ENCODE measurements at regions not wholly inside any gene's neighbourhood (a gene's known extent, or its start where the extent isn't known, plus 50 kb on each side); places are given as distances from the start of the nearest gene placed in this dataset.

DNA sequence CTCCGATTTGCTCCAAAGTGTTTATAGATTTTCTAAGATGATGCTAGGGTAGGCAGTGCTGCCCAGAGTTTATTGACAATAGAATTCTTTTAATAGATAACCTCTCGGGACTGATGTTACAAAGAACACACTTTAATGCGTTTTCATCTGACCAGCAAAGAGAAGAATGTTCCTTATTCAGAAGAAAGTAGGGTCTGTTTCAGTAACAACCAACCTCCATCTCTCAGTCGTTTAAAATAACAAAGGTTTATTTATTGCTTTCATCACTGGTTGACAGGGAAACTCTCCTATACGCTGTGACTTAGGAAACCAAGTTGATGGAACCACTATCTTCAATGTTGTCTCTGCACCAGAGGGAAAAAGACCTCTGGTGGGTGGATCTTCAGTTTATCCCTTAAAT lies 55.1 kb upstream of the PAPPA start:
- no peak for DNase-seq (ENCODE audit: low read depth)
- no peak for TF ChIP-seq CTCF (IDR thresholded peaks at IDR 0.05; ENCODE audit: control insufficient read depth, insufficient read depth, low read depth, low read length, missing control alignments)
- no peak overlapping the region for H3K4me3 ChIP-seq (ENCODE audit: control insufficient read depth, low read depth, low read length)

- no peak for TF ChIP-seq CTCF (IDR thresholded peaks at IDR 0.05; ENCODE audit: control insufficient read depth, insufficient read depth, low read depth, low read length, missing control alignments)
- no peak for DNase-seq (ENCODE audit: low read depth)
- H3K4me3 ChIP-seq (ENCODE audit: control insufficient read depth, low read depth, low read length) = no peak overlapping the region
Observed at GRCh38 chr9:116099821-116100220, 53.8 kb upstream of the PAPPA start.

- DNase-seq (ENCODE audit: low read depth) = no peak
Observed at GRCh38 chr9:116100711-116101121, 52.9 kb upstream of the PAPPA start.

GRCh38 chr9:116101516-116101915 lies 52.1 kb upstream of the PAPPA start:
- TF ChIP-seq CTCF (IDR thresholded peaks at IDR 0.05; ENCODE audit: control insufficient read depth, insufficient read depth, low read depth, low read length, missing control alignments) = no peak
- DNase-seq (ENCODE audit: low read depth) = no peak
- no peak overlapping the region for H3K4me3 ChIP-seq (ENCODE audit: control insufficient read depth, low read depth, low read length)

More at GRCh38 chr9:116100711-116101121, 52.9 kb upstream of the PAPPA start:
- no peak overlapping the region for H3K4me3 ChIP-seq (ENCODE audit: control insufficient read depth, low read depth, low read length)
- TF ChIP-seq CTCF (IDR thresholded peaks at IDR 0.05; ENCODE audit: control insufficient read depth, insufficient read depth, low read depth, low read length, missing control alignments) = no peak

DNA sequence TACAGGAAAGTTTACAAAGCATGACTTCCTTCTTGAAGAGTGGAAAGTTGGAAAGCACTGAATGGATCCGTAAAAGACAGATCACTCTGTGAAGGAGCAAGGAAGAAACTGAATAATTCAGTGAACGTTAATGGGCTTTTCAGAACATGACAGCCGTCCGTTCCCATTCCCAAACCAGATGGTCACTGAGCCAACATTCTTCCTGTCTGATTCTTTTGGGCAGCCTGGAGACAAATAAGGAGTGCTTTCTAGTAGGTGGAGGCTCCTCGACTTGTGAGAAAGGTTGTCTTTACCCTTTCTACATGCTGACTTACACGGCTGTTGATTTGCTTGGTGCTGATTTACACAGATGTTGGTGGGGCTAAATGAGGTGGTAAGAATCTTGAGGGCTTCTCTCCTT lies 51.0 kb upstream of the PAPPA start:
- DNase-seq (ENCODE audit: low read depth) = no peak
- no peak for TF ChIP-seq CTCF (IDR thresholded peaks at IDR 0.05; ENCODE audit: control insufficient read depth, insufficient read depth, low read depth, low read length, missing control alignments)
- no peak overlapping the region for H3K4me3 ChIP-seq (ENCODE audit: control insufficient read depth, low read depth, low read length)

All from AG09309 (cell line).